IMR-90 (cell line): ENCODE measurements at regions not wholly inside any gene's neighbourhood (a gene's known extent, or its start where the extent isn't known, plus 50 kb on each side); places are given as distances from the start of the nearest gene placed in this dataset.

Experiments used
- ATAC-seq: fragments of 200-7000 bp; cut with Tn5 transposase; 2 replicates; pipeline ENCODE4 v1.9.1; 2020; ENCODE audit warnings: low read depth, mild to moderate bottlenecking, moderate library complexity
- BruUV-seq: library from RNA; stranded (reverse); fragments of 400-500 nt; replicated peaks from 2 replicates; lab custom pipeline; 2021; lab: Mats Ljungman, UMichigan
- CTCF ChIA-PET: fragments of 300-600 bp; formaldehyde crosslinking; extraction: SDS; loops from one replicate; lab custom pipeline; 2021; ENCODE audit warnings: antibody characterized with exemption; lab: Yijun Ruan, JAX
- POLR2A ChIA-PET: fragments of 300-600 bp; sonication (Branson Sonifier 250); formaldehyde crosslinking; loops from one replicate; lab custom pipeline; 2022; ENCODE audit warnings: antibody characterized with exemption; ENCODE audit not compliant: unreplicated experiment; lab: Charles Lee
- DNase-seq: peaks from one replicate; pipeline ENCODE4 v3.0.0; 2013
- H2AFZ ChIP-seq: replicated peaks from 2 replicates; pipeline ENCODE3; 2013; ENCODE audit warnings: low read length, mild to moderate bottlenecking; ENCODE audit not compliant: poor library complexity
- H2AK5ac ChIP-seq: 2 replicates; pipeline ENCODE4 v1.6.1; 2013; ENCODE audit warnings: low read depth, low read length, inconsistent platforms
- H2AK9ac ChIP-seq: replicated peaks from 2 replicates; pipeline ENCODE3; 2013; ENCODE audit warnings: mild to moderate bottlenecking, low read depth, low read length, moderate library complexity; ENCODE audit not compliant: poor library complexity
- H2BK120ac ChIP-seq: 2 replicates; pipeline ENCODE4 v1.6.1; 2013; ENCODE audit warnings: low read depth, low read length, inconsistent platforms
- H2BK15ac ChIP-seq: 3 replicates; pipeline ENCODE4 v1.6.1; 2013; ENCODE audit warnings: low read depth, low read length, inconsistent platforms
- H2BK20ac ChIP-seq: 2 replicates; pipeline ENCODE4 v1.6.1; 2013; ENCODE audit warnings: low read depth, mild to moderate bottlenecking, inconsistent platforms, low read length, moderate library complexity
- H2BK5ac ChIP-seq: 2 replicates; pipeline ENCODE4 v1.6.1; 2013; ENCODE audit warnings: mild to moderate bottlenecking, low read depth, low read length, inconsistent platforms; ENCODE audit not compliant: poor library complexity, severe bottlenecking
- H3K14ac ChIP-seq: replicated peaks from 2 replicates; pipeline ENCODE4 v1.6.1; 2013; ENCODE audit warnings: low read depth, low read length, inconsistent platforms
- H3K18ac ChIP-seq: 2 replicates; pipeline ENCODE4 v1.6.1; 2013; ENCODE audit warnings: low read depth, low read length, control low read depth
- H3K23ac ChIP-seq: 2 replicates; pipeline ENCODE4 v1.6.1; 2013; ENCODE audit warnings: low read depth, low read length, inconsistent platforms
- H3K27ac ChIP-seq: 2 replicates; pipeline ENCODE4 v1.5.1; 2013; ENCODE audit warnings: mild to moderate bottlenecking, control low read depth, low read length; ENCODE audit not compliant: insufficient read depth
- H3K27me3 ChIP-seq: 2 replicates; pipeline ENCODE4 v1.6.1; 2013; ENCODE audit warnings: low read length; ENCODE audit not compliant: control insufficient read depth, insufficient read depth
- H3K36me3 ChIP-seq: 2 replicates; pipeline ENCODE4 v1.6.1; 2013; ENCODE audit warnings: low read length, mixed read lengths; ENCODE audit not compliant: control insufficient read depth, insufficient read depth
- H3K4ac ChIP-seq: 2 replicates; pipeline ENCODE4 v1.6.1; 2013; ENCODE audit warnings: low read depth, low read length, inconsistent platforms
- H3K4me1 ChIP-seq: 2 replicates; pipeline ENCODE4 v1.6.1; 2013; ENCODE audit warnings: low read length, mixed read lengths; ENCODE audit not compliant: control insufficient read depth, insufficient read depth
- H3K4me2 ChIP-seq: 2 replicates; pipeline ENCODE4 v1.6.1; 2013; ENCODE audit warnings: low read depth, mild to moderate bottlenecking, control low read depth, low read length, moderate library complexity
- H3K4me3 ChIP-seq: 2 replicates; pipeline ENCODE4 v1.5.1; 2013; ENCODE audit warnings: low read depth, mild to moderate bottlenecking, control low read depth, low read length, moderate library complexity; ENCODE audit not compliant: insufficient read depth
- H3K56ac ChIP-seq: 2 replicates; pipeline ENCODE4 v1.6.1; 2013; ENCODE audit warnings: low read length, inconsistent platforms; ENCODE audit not compliant: insufficient read depth; ENCODE audit errors: extremely low read depth
- H3K79me1 ChIP-seq, 2 experiments: 2 replicates each; pipeline ENCODE4 v1.6.1; 2013; ENCODE audit warnings: low read length in 2 of 2, inconsistent platforms in 1 of 2, low read depth in 1 of 2
- H3K9ac ChIP-seq: 2 replicates; pipeline ENCODE4 v1.6.1; 2013; ENCODE audit warnings: low read depth, low read length, control low read depth
- H3K9me1 ChIP-seq: 2 replicates; pipeline ENCODE4 v1.6.1; 2013; ENCODE audit warnings: low read length, inconsistent platforms; ENCODE audit not compliant: insufficient read depth
- H3K9me3 ChIP-seq: 2 replicates; pipeline ENCODE4 v1.6.1; 2013; ENCODE audit warnings: low read length; ENCODE audit not compliant: control insufficient read depth, insufficient read depth
- H4K20me1 ChIP-seq: 2 replicates; pipeline ENCODE4 v1.6.1; 2013; ENCODE audit warnings: low read length, inconsistent platforms; ENCODE audit not compliant: insufficient read depth
- H4K5ac ChIP-seq: 2 replicates; pipeline ENCODE4 v1.6.1; 2013; ENCODE audit warnings: mild to moderate bottlenecking, low read depth, low read length, control low read depth
- H4K8ac ChIP-seq, 2 experiments: 2 replicates each; pipeline ENCODE4 v1.6.1; 2013; ENCODE audit warnings: low read depth in 2 of 2, low read length in 2 of 2, control low read depth in 1 of 2, inconsistent platforms in 1 of 2
- H4K91ac ChIP-seq: 2 replicates; pipeline ENCODE4 v1.6.1; 2013; ENCODE audit warnings: low read depth, low read length, inconsistent platforms; ENCODE audit not compliant: insufficient read depth
- FOS ChIP-seq: fragments of 150-350 bp; IDR thresholded peaks from 2 replicates; pipeline ENCODE4 v1.6.1; 2016; ENCODE audit warnings: low read depth, low read length
- RFX5 ChIP-seq: IDR thresholded peaks from 2 replicates; pipeline ENCODE4 v1.8.0; 2012; ENCODE audit warnings: low read depth, mild to moderate bottlenecking, low read length, moderate library complexity
- WGBS, 2 experiments: methylation state at CpG; one replicate each; pipeline versions ENCODE4 v1.1.5 to v1.1.7; 2013; ENCODE audit warnings: missing lambda C conversion rate in 2 of 2; ENCODE audit not compliant: insufficient read length in 1 of 2; ENCODE audit errors: extremely low coverage in 2 of 2; 5-methylcytosine and 5-hydroxymethylcytosine counted together
- dilution Hi-C: fragments of 300-500 bp; cut with HindIII; formaldehyde crosslinking; loops from one replicate; pipeline ENCODE4 v1.14.3; 2018; ENCODE audit warnings: low sequenced_read_pairs; ENCODE audit not compliant: unreplicated experiment
- in situ Hi-C: fragments of 300-500 bp; cut with MboI; formaldehyde crosslinking; loops from 3 replicates; pipeline ENCODE4 v1.14.3; 2019; ENCODE audit warnings: low sequenced_read_pairs, inconsistent platforms, mixed read lengths
- intact Hi-C: fragments of 100-400 bp; cut with micrococcal nuclease; formaldehyde crosslinking; loops from 2 replicates; pipeline ENCODE4 v1.10.0; 2022

- Histone ChIP-seq H2BK15ac (no peak overlapping the region), H3K14ac (no peak overlapping the region), H2BK5ac (no peak overlapping the region), H2BK20ac (no peak overlapping the region), H3K4me3 (no peak overlapping the region), H3K9ac (no peak overlapping the region), H2AK9ac (no peak overlapping the region), H3K27me3 (peaks cover 4% of the 10 kb centered on the region; the same call in 1 of the 2 replicates), H4K5ac (no peak overlapping the region), H3K9me3 (no peaks in the 10 kb centered on the region), H3K36me3 (no peaks in the 10 kb centered on the region), H4K8ac (no peak overlapping the region), H3K56ac (no peak overlapping the region), H3K27ac (no peak overlapping the region), H3K4ac (no peak overlapping the region), H3K9me1 (no peaks in the 10 kb centered on the region), H3K79me1 (no peaks in the 10 kb centered on the region), H2AFZ (no peak overlapping the region), H2BK120ac (no peak overlapping the region), H2AK5ac (no peak overlapping the region), H3K23ac (no peak overlapping the region), H4K20me1 (no peaks in the 10 kb centered on the region), H4K91ac (no peak overlapping the region), H3K18ac (no peak overlapping the region), H3K4me2 (no peak overlapping the region), H3K4me1 (no peaks in the 10 kb centered on the region)
- ChIA-PET POLR2A (no interaction called here), CTCF (no interaction called here)
- intact Hi-C loops = no loop called here
- no peak for DNase-seq
- BruUV-seq = no TSS peak
- TF ChIP-seq FOS = no peak
- TF ChIP-seq RFX5 = no peak
- WGBS, 2 experiments = no CpG with 5 or more reads among the region's 2 CpGs
- dilution Hi-C loops = no loop called here
- in situ Hi-C loops = no loop called here
- no peak for ATAC-seq
Observed at GRCh38 chr9:7500521-7500920, 299.1 kb downstream of the DMAC1 start.
